GM12878 (cell line): ENCODE measurements at regions not wholly inside any gene's neighbourhood (a gene's known extent, or its start where the extent isn't known, plus 50 kb on each side); places are given as distances from the start of the nearest gene placed in this dataset.

Experiments
- BMI1 ChIP-seq: fragments of 450-650 bp; IDR thresholded peaks from 2 replicates; pipeline ENCODE4 v1.6.1; 2016; ENCODE audit warnings: mild to moderate bottlenecking, moderate library complexity, borderline replicate concordance
- EZH2 ChIP-seq: IDR thresholded peaks from 2 replicates; pipeline ENCODE4 v1.6.1; 2012; ENCODE audit warnings: low read depth, mild to moderate bottlenecking, control low read depth, inconsistent platforms, low read length, borderline replicate concordance; ENCODE audit not compliant: control insufficient read depth
- GABPA ChIP-seq: IDR thresholded peaks from 2 replicates; pipeline ENCODE4 v1.6.1; 2014; ENCODE audit warnings: antibody characterized with exemption, low read depth, mild to moderate bottlenecking, inconsistent platforms
- JUND ChIP-seq: IDR thresholded peaks from 2 replicates; pipeline ENCODE4 v1.6.1; 2012; ENCODE audit warnings: low read depth, mild to moderate bottlenecking, low read length, improper control_type of control experiment, moderate library complexity
- NFIC ChIP-seq: IDR thresholded peaks from 2 replicates; pipeline ENCODE4 v1.6.1; 2012; ENCODE audit warnings: low read depth, mild to moderate bottlenecking, inconsistent platforms, low read length, moderate library complexity
- NFXL1 ChIP-seq: fragments of 450-650 bp; IDR thresholded peaks from 2 replicates; pipeline ENCODE4 v1.6.1; 2017; ENCODE audit warnings: antibody characterized with exemption, mild to moderate bottlenecking, borderline replicate concordance
- POLR2A ChIP-seq: IDR thresholded peaks from 2 replicates; pipeline ENCODE4 v1.6.1; 2011; ENCODE audit warnings: low read depth, mild to moderate bottlenecking, low read length
- RAD21 ChIP-seq: IDR thresholded peaks from 2 replicates; pipeline ENCODE4 v1.6.1; 2011; ENCODE audit warnings: mild to moderate bottlenecking, low read depth, low read length, moderate library complexity; ENCODE audit not compliant: insufficient read depth
- RFX5 ChIP-seq: IDR thresholded peaks from 2 replicates; pipeline ENCODE4 v1.6.1; 2011; ENCODE audit warnings: low read depth, low read length, improper control_type of control experiment
- SREBF1 ChIP-seq: IDR thresholded peaks from 2 replicates; pipeline ENCODE4 v1.6.1; 2012; ENCODE audit warnings: mild to moderate bottlenecking, low read length
- SRF ChIP-seq, 2 experiments: IDR thresholded peaks; 2 replicates each; pipeline ENCODE4 v1.6.1; 2011; ENCODE audit warnings: low read depth in 2 of 2, low read length in 2 of 2, mild to moderate bottlenecking in 1 of 2, moderate library complexity in 1 of 2
- TF ChIP-seq, protein P1 (sequence below): fragments of 450-650 bp; formaldehyde crosslinking; IDR thresholded peaks from 2 replicates; pipeline ENCODE4 v1.4.0; 2022; ENCODE audit warnings: mild to moderate bottlenecking, moderate library complexity
- TF ChIP-seq, protein P2 (sequence below): IDR thresholded peaks from 2 replicates; pipeline ENCODE4 v1.6.1; 2011; ENCODE audit warnings: mild to moderate bottlenecking, low read depth, low read length, moderate library complexity; ENCODE audit not compliant: insufficient replicate concordance
- TF ChIP-seq, protein P3 (sequence below), 3 experiments: IDR thresholded peaks in 2 of 3; conservative IDR thresholded peaks in 1 of 3; 2 replicates each; pipeline ENCODE4 v1.5.1; 2011; ENCODE audit warnings: low read depth in 3 of 3, low read length in 3 of 3, mild to moderate bottlenecking in 3 of 3, control low read depth in 2 of 3, moderate library complexity in 2 of 3, inconsistent platforms in 1 of 3, mixed read lengths in 1 of 3; ENCODE audit not compliant: control insufficient read depth in 2 of 3, insufficient read depth in 1 of 3; ENCODE audit errors: extremely low read depth in 1 of 3

DNA sequence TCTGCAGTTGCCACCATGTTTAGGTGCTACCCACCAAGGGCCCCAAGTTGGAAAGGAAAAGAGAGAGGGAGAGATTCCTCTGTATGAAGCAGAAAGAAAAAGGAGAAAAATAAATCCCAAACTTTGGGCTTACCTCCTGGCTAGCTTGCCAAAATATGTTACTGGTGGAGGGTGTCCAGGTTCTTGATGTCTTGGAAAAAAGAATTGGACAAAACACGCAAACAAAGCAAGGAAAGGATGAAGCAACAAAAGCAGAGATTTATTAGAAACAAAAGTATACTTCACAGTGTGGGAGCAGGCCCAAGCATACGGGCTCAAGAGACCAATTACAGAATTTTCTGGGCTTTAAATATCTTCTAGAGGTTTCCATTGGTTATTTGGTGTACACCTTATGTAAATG, 204.5 kb upstream of the LRRC7 start:
- TF ChIP-seq RFX5 (no peak), NFXL1 (no peak), EZH2 (no peak), BMI1 (no peak), SRF (IDR thresholded peaks at IDR 0.05; ENCODE audit: low read depth in 2 of 2, low read length in 2 of 2) (no peak), SREBF1 (no peak), NFIC (no peak), GABPA (no peak), RAD21 (no peak), POLR2A (no peak), JUND (no peak)
- TF ChIP-seq, protein P1, sequence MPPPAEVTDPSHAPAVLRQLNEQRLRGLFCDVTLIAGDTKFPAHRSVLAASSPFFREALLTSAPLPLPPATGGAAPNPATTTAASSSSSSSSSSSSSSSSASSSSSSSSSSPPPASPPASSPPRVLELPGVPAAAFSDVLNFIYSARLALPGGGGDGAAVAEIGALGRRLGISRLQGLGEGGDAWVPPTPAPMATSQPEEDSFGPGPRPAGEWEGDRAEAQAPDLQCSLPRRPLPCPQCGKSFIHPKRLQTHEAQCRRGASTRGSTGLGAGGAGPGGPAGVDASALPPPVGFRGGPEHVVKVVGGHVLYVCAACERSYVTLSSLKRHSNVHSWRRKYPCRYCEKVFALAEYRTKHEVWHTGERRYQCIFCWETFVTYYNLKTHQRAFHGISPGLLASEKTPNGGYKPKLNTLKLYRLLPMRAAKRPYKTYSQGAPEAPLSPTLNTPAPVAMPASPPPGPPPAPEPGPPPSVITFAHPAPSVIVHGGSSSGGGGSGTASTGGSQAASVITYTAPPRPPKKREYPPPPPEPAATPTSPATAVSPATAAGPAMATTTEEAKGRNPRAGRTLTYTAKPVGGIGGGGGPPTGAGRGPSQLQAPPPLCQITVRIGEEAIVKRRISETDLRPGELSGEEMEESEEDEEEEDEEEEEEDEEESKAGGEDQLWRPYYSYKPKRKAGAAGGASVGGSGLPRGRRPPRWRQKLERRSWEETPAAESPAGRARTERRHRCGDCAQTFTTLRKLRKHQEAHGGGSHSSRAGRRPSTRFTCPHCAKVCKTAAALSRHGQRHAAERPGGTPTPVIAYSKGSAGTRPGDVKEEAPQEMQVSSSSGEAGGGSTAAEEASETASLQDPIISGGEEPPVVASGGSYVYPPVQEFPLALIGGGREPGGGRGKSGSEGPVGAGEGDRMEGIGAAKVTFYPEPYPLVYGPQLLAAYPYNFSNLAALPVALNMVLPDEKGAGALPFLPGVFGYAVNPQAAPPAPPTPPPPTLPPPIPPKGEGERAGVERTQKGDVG (CRISPR knock-in tag), result no peak
- TF ChIP-seq, protein P2, sequence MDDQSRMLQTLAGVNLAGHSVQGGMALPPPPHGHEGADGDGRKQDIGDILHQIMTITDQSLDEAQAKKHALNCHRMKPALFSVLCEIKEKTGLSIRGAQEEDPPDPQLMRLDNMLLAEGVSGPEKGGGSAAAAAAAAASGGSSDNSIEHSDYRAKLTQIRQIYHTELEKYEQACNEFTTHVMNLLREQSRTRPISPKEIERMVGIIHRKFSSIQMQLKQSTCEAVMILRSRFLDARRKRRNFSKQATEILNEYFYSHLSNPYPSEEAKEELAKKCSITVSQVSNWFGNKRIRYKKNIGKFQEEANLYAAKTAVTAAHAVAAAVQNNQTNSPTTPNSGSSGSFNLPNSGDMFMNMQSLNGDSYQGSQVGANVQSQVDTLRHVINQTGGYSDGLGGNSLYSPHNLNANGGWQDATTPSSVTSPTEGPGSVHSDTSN, result no peak
- TF ChIP-seq, protein P3, sequence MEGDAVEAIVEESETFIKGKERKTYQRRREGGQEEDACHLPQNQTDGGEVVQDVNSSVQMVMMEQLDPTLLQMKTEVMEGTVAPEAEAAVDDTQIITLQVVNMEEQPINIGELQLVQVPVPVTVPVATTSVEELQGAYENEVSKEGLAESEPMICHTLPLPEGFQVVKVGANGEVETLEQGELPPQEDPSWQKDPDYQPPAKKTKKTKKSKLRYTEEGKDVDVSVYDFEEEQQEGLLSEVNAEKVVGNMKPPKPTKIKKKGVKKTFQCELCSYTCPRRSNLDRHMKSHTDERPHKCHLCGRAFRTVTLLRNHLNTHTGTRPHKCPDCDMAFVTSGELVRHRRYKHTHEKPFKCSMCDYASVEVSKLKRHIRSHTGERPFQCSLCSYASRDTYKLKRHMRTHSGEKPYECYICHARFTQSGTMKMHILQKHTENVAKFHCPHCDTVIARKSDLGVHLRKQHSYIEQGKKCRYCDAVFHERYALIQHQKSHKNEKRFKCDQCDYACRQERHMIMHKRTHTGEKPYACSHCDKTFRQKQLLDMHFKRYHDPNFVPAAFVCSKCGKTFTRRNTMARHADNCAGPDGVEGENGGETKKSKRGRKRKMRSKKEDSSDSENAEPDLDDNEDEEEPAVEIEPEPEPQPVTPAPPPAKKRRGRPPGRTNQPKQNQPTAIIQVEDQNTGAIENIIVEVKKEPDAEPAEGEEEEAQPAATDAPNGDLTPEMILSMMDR (IDR thresholded peaks at IDR 0.05 in 2 of 3, conservative IDR thresholded peaks at IDR 0.05 in 1 of 3; ENCODE audit: control insufficient read depth in 2 of 3, extremely low read depth in 1 of 3, insufficient read depth in 1 of 3, low read depth in 3 of 3, low read length in 3 of 3), result no peak
